GM12878 (cell line): ENCODE measurements at regions not wholly inside any gene's neighbourhood (a gene's known extent, or its start where the extent isn't known, plus 50 kb on each side); places are given as distances from the start of the nearest gene placed in this dataset.

ENCODE experiments used
- ATAC-seq: fragments of 200-7000 bp; cut with Tn5 transposase; 3 replicates; pipeline ENCODE4 v1.9.1; 2020; ENCODE audit warnings: mild to moderate bottlenecking, moderate library complexity
- BruUV-seq: library from RNA; stranded (reverse); fragments of 400-500 nt; replicated peaks from 2 replicates; lab custom pipeline; 2021; lab: Mats Ljungman, UMichigan
- CTCF ChIA-PET: fragments of 300-600 bp; sonication (Branson Sonifier 250); formaldehyde crosslinking; extraction: SDS; loops from one replicate; lab custom pipeline; 2021; ENCODE audit warnings: inconsistent platforms; lab: Yijun Ruan, JAX
- POLR2A ChIA-PET: fragments of 350-600 bp; formaldehyde crosslinking; extraction: SDS; loops from one replicate; lab custom pipeline; 2021; ENCODE audit warnings: inconsistent platforms; lab: Charles Lee
- RAD21 ChIA-PET: fragments of 300-600 bp; sonication (Branson Sonifier 250); formaldehyde crosslinking; loops from one replicate; lab custom pipeline; 2023; ENCODE audit warnings: antibody characterized with exemption; ENCODE audit not compliant: unreplicated experiment; lab: Charles Lee
- SMC1A ChIA-PET: fragments of 300-600 bp; sonication (Branson Sonifier 250); formaldehyde crosslinking; loops from one replicate; lab custom pipeline; 2023; ENCODE audit not compliant: unreplicated experiment, uncharacterized antibody; lab: Charles Lee
- DNase-seq: peaks from one replicate; pipeline ENCODE4 v3.0.0-alpha.2; 2011; ENCODE audit warnings: low read depth, low spot score
- FAIRE-seq: peaks from 3 replicates; lab custom pipeline; 2011; peaks lifted over from hg19 to GRCh38; lab: Jason Lieb, UNC
- H2AFZ ChIP-seq: 2 replicates; pipeline ENCODE4 v1.6.0; 2011; ENCODE audit warnings: low read depth, low read length, control low read depth; ENCODE audit not compliant: control insufficient read depth
- H3K27ac ChIP-seq: 2 replicates; pipeline ENCODE4 v1.5.1; 2011; ENCODE audit warnings: control low read depth; ENCODE audit not compliant: control insufficient read depth, insufficient read depth
- H3K27me3 ChIP-seq, 2 experiments: replicated peaks in 1 of 2; 2 replicates each; pipeline versions ENCODE4 v1.6.0 to v1.6.1; 2011; ENCODE audit warnings: low read length in 1 of 2; ENCODE audit not compliant: control insufficient read depth in 2 of 2, insufficient read depth in 2 of 2
- H3K36me3 ChIP-seq, 2 experiments: 2 replicates each; pipeline ENCODE4 v1.5.1; 2011; ENCODE audit warnings: low read length in 1 of 2; ENCODE audit not compliant: control insufficient read depth in 2 of 2, insufficient read depth in 2 of 2
- H3K4me1 ChIP-seq: 2 replicates; pipeline ENCODE4 v1.6.1; 2011; ENCODE audit warnings: mild to moderate bottlenecking, low read length, moderate library complexity, mixed read lengths; ENCODE audit not compliant: control insufficient read depth, insufficient read depth
- H3K4me2 ChIP-seq: 2 replicates; pipeline ENCODE4 v1.6.0; 2011; ENCODE audit warnings: control low read depth; ENCODE audit not compliant: control insufficient read depth, insufficient read depth
- H3K4me3 ChIP-seq: fragments of 200-600 bp; sonication (generic); 2 replicates; pipeline ENCODE4 v1.5.1; 2016
- H3K79me2 ChIP-seq: 2 replicates; pipeline ENCODE4 v1.6.0; 2011; ENCODE audit warnings: low read length; ENCODE audit not compliant: control insufficient read depth, insufficient read depth
- H3K9ac ChIP-seq: 2 replicates; pipeline ENCODE4 v1.8.0; 2011; ENCODE audit warnings: low read length, control low read depth, mixed read lengths; ENCODE audit not compliant: control insufficient read depth, insufficient read depth
- H3K9me3 ChIP-seq: replicated peaks from 3 replicates; pipeline ENCODE4 v1.5.1; 2011; ENCODE audit warnings: mild to moderate bottlenecking, low read length; ENCODE audit not compliant: control insufficient read depth, insufficient read depth
- H4K20me1 ChIP-seq: 2 replicates; pipeline ENCODE4 v1.6.0; 2011; ENCODE audit not compliant: control insufficient read depth, insufficient read depth
- ASH2L ChIP-seq: fragments of 300-600, 200-600 bp; sonication (generic); IDR thresholded peaks from 2 replicates; pipeline ENCODE4 v1.6.1; 2017; ENCODE audit warnings: low read depth, mild to moderate bottlenecking, borderline replicate concordance
- CHD2 ChIP-seq: IDR thresholded peaks from 2 replicates; pipeline ENCODE4 v1.6.1; 2011; ENCODE audit warnings: low read depth, low read length, improper control_type of control experiment, borderline replicate concordance
- CUX1 ChIP-seq: IDR thresholded peaks from 2 replicates; pipeline ENCODE4 v1.6.1; 2012; ENCODE audit warnings: improper control_type of control experiment, low read depth, low read length; ENCODE audit not compliant: insufficient replicate concordance
- ELK1 ChIP-seq: IDR thresholded peaks from 2 replicates; pipeline ENCODE4 v1.6.1; 2012; ENCODE audit warnings: low read depth, low read length, improper control_type of control experiment
- FOXM1 ChIP-seq: IDR thresholded peaks from 2 replicates; pipeline ENCODE4 v1.6.1; 2012; ENCODE audit warnings: low read depth, mild to moderate bottlenecking, inconsistent platforms, low read length, moderate library complexity
- GABPA ChIP-seq: IDR thresholded peaks from 2 replicates; pipeline ENCODE4 v1.6.1; 2014; ENCODE audit warnings: antibody characterized with exemption, low read depth, mild to moderate bottlenecking, inconsistent platforms
- IKZF1 ChIP-seq: fragments of 450-650 bp; conservative IDR thresholded peaks from 2 replicates; pipeline ENCODE4 v1.6.1; 2017; ENCODE audit warnings: antibody characterized with exemption, mild to moderate bottlenecking
- JUNB ChIP-seq: IDR thresholded peaks from 2 replicates; pipeline ENCODE4 v1.6.1; 2016; ENCODE audit warnings: antibody characterized with exemption, mild to moderate bottlenecking
- MYB ChIP-seq: fragments of 150-350 bp; IDR thresholded peaks from 2 replicates; pipeline ENCODE4 v1.6.1; 2014; ENCODE audit warnings: mild to moderate bottlenecking, low read depth, low read length, borderline replicate concordance
- POLR2AphosphoS2 ChIP-seq: IDR thresholded peaks from 2 replicates; pipeline ENCODE4 v1.6.1; 2011; ENCODE audit warnings: low read depth, mild to moderate bottlenecking, low read length, improper control_type of control experiment, moderate library complexity
- SMC3 ChIP-seq: IDR thresholded peaks from 2 replicates; pipeline ENCODE4 v1.6.1; 2011; ENCODE audit warnings: low read length, improper control_type of control experiment, borderline replicate concordance
- SREBF2 ChIP-seq: IDR thresholded peaks from 2 replicates; pipeline ENCODE4 v1.6.1; 2012; ENCODE audit warnings: mild to moderate bottlenecking, low read length
- SRF ChIP-seq, 2 experiments: IDR thresholded peaks; 2 replicates each; pipeline ENCODE4 v1.6.1; 2011; ENCODE audit warnings: low read depth in 2 of 2, low read length in 2 of 2, mild to moderate bottlenecking in 1 of 2, moderate library complexity in 1 of 2
- ZNF687 ChIP-seq: fragments of 450-650 bp; IDR thresholded peaks from 2 replicates; pipeline ENCODE4 v1.6.1; 2017; ENCODE audit warnings: mild to moderate bottlenecking, moderate library complexity
- WGBS: methylation state at CpG from one replicate; pipeline ENCODE4 v1.1.6; 2016; ENCODE audit warnings: low lambda C conversion rate; ENCODE audit not compliant: insufficient replicate concordance, insufficient coverage; ENCODE audit errors: missing lambda C conversion rate; 5-methylcytosine and 5-hydroxymethylcytosine counted together
- in situ Hi-C: fragments of 300-500 bp; cut with MboI; formaldehyde crosslinking; loops from 9 replicates; pipeline ENCODE4 v1.14.3; 2018; ENCODE audit warnings: mixed read lengths
- intact Hi-C: fragments of 100-400 bp; cut with micrococcal nuclease; formaldehyde crosslinking; loops from one replicate; pipeline ENCODE4 v1.14.2; 2022; ENCODE audit not compliant: unreplicated experiment

GRCh38 chr15:39174332-39174731 is 406.5 kb upstream of the THBS1 start (continued):
- TF ChIP-seq ZNF687 (no peak), POLR2AphosphoS2 (no peak), ASH2L (no peak), CHD2 (no peak), MYB (no peak)

GRCh38 chr15:39176030-39176429 is 404.8 kb upstream of the THBS1 start:
- no peak for ATAC-seq
- Histone ChIP-seq H3K9ac (no peak overlapping the region), H3K27me3 (no peaks in the 10 kb centered on the region), H2AFZ (no peak overlapping the region), H3K79me2 (no peaks in the 10 kb centered on the region), H3K36me3 (no peaks in the 10 kb centered on the region), H3K4me2 (no peak overlapping the region), H3K4me1 (peaks cover 10% of the 10 kb centered on the region), H3K27ac (no peak overlapping the region), H4K20me1 (no peaks in the 10 kb centered on the region), H3K4me3 (no peak overlapping the region), H3K9me3 (no peaks in the 10 kb centered on the region)
- ChIA-PET RAD21 (no interaction called here), SMC1A (interaction anchor here (1.1 kb wide), 1 partner anchor 22 kb away, joined by 3 read pairs; no protein-coding TSS in a partner anchor), CTCF (interaction anchor here (1.4 kb wide), 1 partner anchor 32 kb away, joined by 3 read pairs; no protein-coding TSS in a partner anchor), POLR2A (no interaction called here)
- no peak for DNase-seq
- intact Hi-C loops (loop anchor here (10.0 kb wide), 1 partner anchor 61 kb away; no protein-coding TSS in a partner anchor), in situ Hi-C loops (no loop called here)
- no peak for FAIRE-seq
- WGBS: 35% methylated on average over 3 of the region's 3 CpGs
- BruUV-seq: no TSS peak
- TF ChIP-seq FOXM1: no peak
- TF ChIP-seq IKZF1: no peak
- no peak for TF ChIP-seq CUX1
- TF ChIP-seq ELK1: no peak
- no peak for TF ChIP-seq SMC3
- no peak for TF ChIP-seq SREBF2
- no peak for TF ChIP-seq GABPA
- TF ChIP-seq SRF (IDR thresholded peaks at IDR 0.05; ENCODE audit: low read depth in 2 of 2, low read length in 2 of 2): no peak
- no peak for TF ChIP-seq JUNB
